ENCODE measurements at regions not wholly inside any gene's neighbourhood (a gene's known extent, or its start where the extent isn't known, plus 50 kb on each side); places are given as distances from the start of the nearest gene placed in this dataset.

DNA sequence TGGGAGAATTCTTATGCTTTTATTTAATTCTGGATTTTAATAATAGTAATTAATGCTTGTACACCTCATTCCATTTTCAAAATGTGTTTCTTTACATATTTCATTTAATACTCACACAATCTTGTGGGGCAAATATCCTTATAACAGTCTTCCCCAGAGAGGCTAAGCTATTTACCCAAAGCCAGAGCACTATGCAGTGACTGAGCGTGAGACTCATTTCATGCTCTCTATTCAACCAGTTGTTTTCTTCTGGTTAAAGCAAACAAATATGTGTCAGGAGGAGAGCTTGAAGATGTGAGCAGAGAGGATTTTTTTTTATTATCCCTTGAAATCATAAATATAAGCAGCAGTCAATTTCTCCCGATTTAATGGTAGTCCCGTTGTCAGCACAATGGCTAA, 548.3 kb upstream of the TBL1XR1 start:
- TF ChIP-seq SIN3A (IDR thresholded peaks at IDR 0.05; ENCODE audit: borderline replicate concordance, insufficient read depth, low read length) (no peak), TAF1 (IDR thresholded peaks at IDR 0.05; ENCODE audit: borderline replicate concordance, insufficient read depth, low read length) (no peak), POLR2AphosphoS5 (IDR thresholded peaks at IDR 0.05; ENCODE audit: low read depth, low read length) (no peak), REST (IDR thresholded peaks at IDR 0.05; ENCODE audit: insufficient read depth in 1 of 2, low read depth in 2 of 2, low read length in 2 of 2) (no peak)

DNA sequence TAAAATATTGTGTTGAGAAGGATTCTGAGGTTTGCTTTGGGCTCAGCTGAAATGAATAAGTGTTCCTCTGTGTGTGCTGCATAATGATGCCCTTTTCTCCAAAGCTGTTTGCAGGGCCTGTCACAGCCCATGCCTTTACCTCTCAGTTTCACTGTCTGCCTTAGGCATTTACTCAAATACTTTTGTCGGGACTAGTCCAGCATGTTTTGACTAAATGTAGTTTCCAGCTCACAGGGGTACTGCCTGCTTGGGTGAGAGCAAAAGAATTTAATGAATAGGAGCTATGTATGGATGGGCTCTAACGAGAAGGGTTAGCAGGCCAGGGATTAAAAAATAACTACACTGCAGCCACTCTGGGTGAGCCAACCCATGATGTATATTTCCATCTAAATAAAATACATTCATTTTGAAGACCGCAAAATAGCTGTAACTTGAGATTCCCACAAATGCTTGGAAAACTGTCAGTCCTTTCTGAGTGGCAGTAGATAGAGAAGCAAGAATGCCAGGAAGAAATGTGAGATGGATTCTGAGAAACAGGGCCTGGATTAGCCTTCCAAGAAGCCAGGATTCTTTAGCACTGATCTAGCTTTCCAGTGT, 549.2 kb upstream of the TBL1XR1 start:
- TF ChIP-seq FOXP2 (optimal IDR thresholded peaks at IDR 0.05; ENCODE audit: borderline replicate concordance, extremely low read depth, extremely low read length, insufficient read depth) (no peak), SIN3A (IDR thresholded peaks at IDR 0.05; ENCODE audit: borderline replicate concordance, insufficient read depth, low read length) (no peak), REST (IDR thresholded peaks at IDR 0.05; ENCODE audit: insufficient read depth in 1 of 2, low read depth in 2 of 2, low read length in 2 of 2) (no peak), TAF1 (IDR thresholded peaks at IDR 0.05; ENCODE audit: borderline replicate concordance, insufficient read depth, low read length) (no peak)

DNA sequence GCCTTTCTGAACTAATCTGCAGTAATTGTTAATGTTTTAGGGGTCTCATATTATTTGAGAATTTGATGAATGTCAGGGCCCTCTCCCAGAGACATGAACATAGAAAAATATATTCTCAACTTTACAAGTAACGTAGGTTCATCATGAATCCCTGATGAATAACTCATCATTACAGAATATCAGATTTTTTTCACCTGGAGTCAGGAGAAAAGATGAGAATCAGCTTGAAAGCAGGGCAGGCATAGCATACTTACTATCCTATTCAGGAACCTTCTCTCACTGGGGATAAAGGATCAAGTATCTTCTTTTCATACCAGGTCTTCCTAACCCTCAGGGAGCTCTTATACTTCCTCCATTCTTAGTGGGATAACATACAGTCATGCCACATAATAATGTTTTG, 552.6 kb upstream of the TBL1XR1 start:
- TF ChIP-seq REST (IDR thresholded peaks at IDR 0.05; ENCODE audit: insufficient read depth in 1 of 2, low read depth in 2 of 2, low read length in 2 of 2) (no peak), POLR2AphosphoS5 (IDR thresholded peaks at IDR 0.05; ENCODE audit: low read depth, low read length) (no peak), TAF1 (IDR thresholded peaks at IDR 0.05; ENCODE audit: borderline replicate concordance, insufficient read depth, low read length) (no peak), FOXP2 (optimal IDR thresholded peaks at IDR 0.05; ENCODE audit: borderline replicate concordance, extremely low read depth, extremely low read length, insufficient read depth) (no peak), SIN3A (IDR thresholded peaks at IDR 0.05; ENCODE audit: borderline replicate concordance, insufficient read depth, low read length) (no peak)

DNA sequence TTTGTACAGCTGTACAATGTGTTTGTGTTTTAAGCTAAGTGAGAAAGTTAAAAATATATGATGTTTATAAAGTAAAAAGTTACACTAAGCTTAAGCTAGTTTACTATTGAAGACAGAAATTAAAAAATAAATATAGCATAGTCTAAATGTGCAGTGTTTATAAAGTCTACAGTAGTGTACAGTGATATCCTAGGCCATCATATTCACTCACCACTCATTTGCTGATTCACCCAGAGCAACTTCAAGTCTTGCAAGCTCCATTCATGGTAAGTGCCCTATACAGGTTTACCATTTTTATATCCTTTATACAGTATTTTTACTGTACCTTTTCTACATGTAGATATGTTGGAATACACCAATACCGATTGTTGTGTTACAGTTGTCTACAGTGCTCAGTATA, 553.2 kb upstream of the TBL1XR1 start:
- no peak for TF ChIP-seq SIN3A (IDR thresholded peaks at IDR 0.05; ENCODE audit: borderline replicate concordance, insufficient read depth, low read length)
- no peak for TF ChIP-seq TAF1 (IDR thresholded peaks at IDR 0.05; ENCODE audit: borderline replicate concordance, insufficient read depth, low read length)
- TF ChIP-seq REST (IDR thresholded peaks at IDR 0.05; ENCODE audit: insufficient read depth in 1 of 2, low read depth in 2 of 2, low read length in 2 of 2), result no peak
- no peak for TF ChIP-seq FOXP2 (optimal IDR thresholded peaks at IDR 0.05; ENCODE audit: borderline replicate concordance, extremely low read depth, extremely low read length, insufficient read depth)
- TF ChIP-seq POLR2AphosphoS5 (IDR thresholded peaks at IDR 0.05; ENCODE audit: low read depth, low read length), result no peak

- TF ChIP-seq SIN3A (IDR thresholded peaks at IDR 0.05; ENCODE audit: borderline replicate concordance, insufficient read depth, low read length), result no peak
- TF ChIP-seq TAF1 (IDR thresholded peaks at IDR 0.05; ENCODE audit: borderline replicate concordance, insufficient read depth, low read length), result no peak
- no peak for TF ChIP-seq POLR2AphosphoS5 (IDR thresholded peaks at IDR 0.05; ENCODE audit: low read depth, low read length)
- TF ChIP-seq FOXP2 (optimal IDR thresholded peaks at IDR 0.05; ENCODE audit: borderline replicate concordance, extremely low read depth, extremely low read length, insufficient read depth), result no peak
- no peak for TF ChIP-seq REST (IDR thresholded peaks at IDR 0.05; ENCODE audit: insufficient read depth in 1 of 2, low read depth in 2 of 2, low read length in 2 of 2)
Observed at GRCh38 chr3:177751770-177752169, 554.5 kb upstream of the TBL1XR1 start.
